ENCODE measurements at regions not wholly inside any gene's neighbourhood (a gene's known extent, or its start where the extent isn't known, plus 50 kb on each side); places are given as distances from the start of the nearest gene placed in this dataset.

GRCh38 chr13:68636784-68637183 lies 1406.6 kb upstream of the PCDH9 start:
- Histone ChIP-seq H3K27ac (no peak overlapping the region), H3K36me3 (no peaks in the 10 kb centered on the region), H3K4me3 (no peak overlapping the region), H3K9me3 (no peaks in the 10 kb centered on the region), H3K4me1 (no peaks in the 10 kb centered on the region), H3K27me3 (no peaks in the 10 kb centered on the region)
- no peak for DNase-seq (ENCODE audit: low spot score in 2 of 2)
- TF ChIP-seq POLR2A (IDR thresholded peaks at IDR 0.05) (no peak), EP300 (IDR thresholded peaks at IDR 0.05) (no peak), CTCF (IDR thresholded peaks at IDR 0.05) (no peak)
- WGBS, 2 donors: 78 to 85% methylated on average over 1 of the region's 1 CpG

- Histone ChIP-seq H3K4me1 (no peaks in the 10 kb centered on the region), H3K9me3 (no peaks in the 10 kb centered on the region)
- TF ChIP-seq CTCF (IDR thresholded peaks at IDR 0.05): no peak
- TF ChIP-seq POLR2A (IDR thresholded peaks at IDR 0.05): no peak
- no peak for TF ChIP-seq EP300 (IDR thresholded peaks at IDR 0.05)
Observed at GRCh38 chr13:68628994-68629393, 1398.9 kb upstream of the PCDH9 start.

GRCh38 chr13:68627379-68627778 lies 1397.2 kb upstream of the PCDH9 start:
- H3K27ac ChIP-seq: no peak overlapping the region
- 48 to 61% methylated on average over 3 of the region's 3 CpGs for WGBS, 2 donors

More at GRCh38 chr13:68628994-68629393, 1398.9 kb upstream of the PCDH9 start:
- no peak for DNase-seq (ENCODE audit: low spot score in 2 of 2)
- Histone ChIP-seq H3K27ac (no peak overlapping the region), H3K4me3 (no peak overlapping the region), H3K27me3 (no peaks in the 10 kb centered on the region), H3K36me3 (no peaks in the 10 kb centered on the region)

GRCh38 chr13:68616600-68617222 lies 1386.6 kb upstream of the PCDH9 start:
- 83 to 90% methylated on average over 4 to 8 of the region's 10 CpGs for WGBS, 2 donors
- DNase-seq (ENCODE audit: low spot score in 2 of 2): no peak
- Histone ChIP-seq H3K27ac (no peak overlapping the region), H3K4me3 (no peak overlapping the region), H3K27me3 (no peaks in the 10 kb centered on the region), H3K9me3 (no peaks in the 10 kb centered on the region), H3K4me1 (no peaks in the 10 kb centered on the region), H3K36me3 (no peaks in the 10 kb centered on the region)
- TF ChIP-seq POLR2A (IDR thresholded peaks at IDR 0.05) (no peak), EP300 (IDR thresholded peaks at IDR 0.05) (no peak), CTCF (IDR thresholded peaks at IDR 0.05) (no peak)

More at GRCh38 chr13:68627379-68627778, 1397.2 kb upstream of the PCDH9 start:
- Histone ChIP-seq H3K9me3 (no peaks in the 10 kb centered on the region), H3K4me3 (no peak overlapping the region), H3K27me3 (no peaks in the 10 kb centered on the region), H3K4me1 (no peaks in the 10 kb centered on the region), H3K36me3 (no peaks in the 10 kb centered on the region)
- TF ChIP-seq EP300 (IDR thresholded peaks at IDR 0.05) (no peak), POLR2A (IDR thresholded peaks at IDR 0.05) (no peak), CTCF (IDR thresholded peaks at IDR 0.05) (no peak)
- no peak for DNase-seq (ENCODE audit: low spot score in 2 of 2)

GRCh38 chr13:68609661-68610060 lies 1379.5 kb upstream of the PCDH9 start:
- Histone ChIP-seq H3K36me3 (no peaks in the 10 kb centered on the region), H3K27ac (no peak overlapping the region), H3K27me3 (no peaks in the 10 kb centered on the region), H3K4me1 (no peaks in the 10 kb centered on the region), H3K4me3 (no peak overlapping the region), H3K9me3 (no peaks in the 10 kb centered on the region)
- no peak for DNase-seq (ENCODE audit: low spot score in 2 of 2)
- TF ChIP-seq POLR2A (IDR thresholded peaks at IDR 0.05) (no peak), EP300 (IDR thresholded peaks at IDR 0.05) (no peak), CTCF (IDR thresholded peaks at IDR 0.05) (no peak)
- 89 to 96% methylated on average over 8 of the region's 8 CpGs for WGBS, 2 donors
